SJSA1 (cell line): ENCODE measurements at regions not wholly inside any gene's neighbourhood (a gene's known extent, or its start where the extent isn't known, plus 50 kb on each side); places are given as distances from the start of the nearest gene placed in this dataset.

Experiments
- DNase-seq, 2 experiments: peaks; one replicate each; pipeline ENCODE4 v3.0.0-alpha.2; 2015 to 2020; ENCODE audit warnings: low spot score in 2 of 2, low read depth in 1 of 2
- H3K27ac ChIP-seq: fragments of 250-450 bp; sonication (Bioruptor Pico); 2 replicates; pipeline ENCODE4 v1.5.1; 2020; ENCODE audit warnings: mild to moderate bottlenecking, moderate library complexity
- H3K27me3 ChIP-seq: fragments of 250-450 bp; sonication (Bioruptor Pico); replicated peaks from 2 replicates; pipeline ENCODE4 v1.5.1; 2020; ENCODE audit warnings: mild to moderate bottlenecking, moderate library complexity
- H3K36me3 ChIP-seq: fragments of 250-450 bp; sonication (Bioruptor Pico); 2 replicates; pipeline ENCODE4 v1.5.1; 2020; ENCODE audit warnings: mild to moderate bottlenecking
- H3K4me1 ChIP-seq: fragments of 250-450 bp; sonication (Bioruptor Pico); replicated peaks from 2 replicates; pipeline ENCODE4 v1.6.1; 2021; ENCODE audit warnings: mild to moderate bottlenecking
- H3K4me3 ChIP-seq: fragments of 250-450 bp; sonication (Bioruptor Pico); 2 replicates; pipeline ENCODE4 v1.5.1; 2020; ENCODE audit warnings: mild to moderate bottlenecking
- H3K9me3 ChIP-seq: fragments of 250-450 bp; sonication (Bioruptor Pico); replicated peaks from 2 replicates; pipeline ENCODE4 v1.5.1; 2020; ENCODE audit warnings: mild to moderate bottlenecking

GRCh38 chr1:164930833-164931232 lies 371.8 kb downstream of the PBX1 start:
- Histone ChIP-seq H3K4me1 (no peaks in the 10 kb centered on the region), H3K9me3 (no peaks in the 10 kb centered on the region), H3K36me3 (no peaks in the 10 kb centered on the region), H3K27me3 (0 out of 2 replicates have a peak, but pooled peaks cover 3% of the 10 kb centered on the region), H3K27ac (no peak overlapping the region), H3K4me3 (no peak overlapping the region)
- no peak for DNase-seq

DNA sequence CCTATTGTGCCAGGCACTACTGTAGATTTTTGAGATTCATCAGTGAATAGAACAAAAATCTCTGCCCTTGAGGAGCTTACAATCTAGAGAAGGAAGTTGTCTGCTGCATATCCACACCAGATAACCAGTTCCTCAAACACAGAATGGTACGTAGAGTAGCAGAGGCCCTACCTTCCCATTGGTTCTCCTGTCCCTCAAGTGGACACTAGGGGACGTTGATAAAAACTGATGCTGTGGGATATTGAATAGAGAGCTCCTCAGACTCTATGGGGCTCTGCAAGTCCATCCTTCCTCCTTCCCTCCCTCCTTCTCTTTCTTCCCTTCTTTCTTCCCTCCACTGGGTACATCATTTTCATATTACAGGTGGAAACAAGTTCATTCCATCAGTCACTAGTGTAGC lies 371.3 kb downstream of the PBX1 start:
- DNase-seq, result no peak

DNA sequence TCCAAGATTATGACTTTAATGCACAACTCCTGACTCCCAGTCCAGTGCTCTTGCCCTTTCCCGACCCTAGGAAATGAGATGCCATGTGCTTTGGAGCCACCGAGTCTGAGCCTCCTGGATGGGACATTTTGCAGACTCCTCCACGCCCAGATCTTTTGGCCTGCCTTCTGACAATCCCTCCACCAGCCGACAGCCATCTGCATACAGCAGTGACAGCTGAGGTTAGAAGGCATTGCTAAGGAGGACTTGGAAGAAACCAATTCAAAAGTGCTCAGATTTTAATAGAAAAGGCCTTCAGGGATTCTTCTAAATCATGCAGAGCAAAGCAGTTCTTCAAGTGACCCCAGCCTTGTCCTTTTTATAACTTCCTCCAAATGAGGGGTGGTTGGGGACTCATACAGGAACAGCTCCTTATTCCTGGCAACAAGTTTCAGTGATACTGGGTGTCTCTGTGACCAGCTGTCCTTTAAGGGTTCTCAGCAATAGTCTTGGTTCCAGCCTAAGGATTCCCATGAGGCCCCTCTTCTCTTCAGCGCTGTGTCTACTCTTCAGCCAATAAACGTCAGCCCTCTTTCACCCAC lies 369.3 kb downstream of the PBX1 start:
- H3K36me3 ChIP-seq, result no peaks in the 10 kb centered on the region
- H3K9me3 ChIP-seq, result no peaks in the 10 kb centered on the region
- no peak overlapping the region for H3K27ac ChIP-seq
- no peak overlapping the region for H3K4me3 ChIP-seq
- 0 out of 2 replicates have a peak, but pooled peaks cover 3% of the 10 kb centered on the region for H3K27me3 ChIP-seq
- no peaks in the 10 kb centered on the region for H3K4me1 ChIP-seq
- DNase-seq, result no peak

More for the DNA sequence above, 371.3 kb downstream of the PBX1 start:
- H3K36me3 ChIP-seq, result no peaks in the 10 kb centered on the region
- no peak overlapping the region for H3K4me3 ChIP-seq
- 0 out of 2 replicates have a peak, but pooled peaks cover 3% of the 10 kb centered on the region for H3K27me3 ChIP-seq
- no peaks in the 10 kb centered on the region for H3K4me1 ChIP-seq
- H3K9me3 ChIP-seq, result no peaks in the 10 kb centered on the region
- H3K27ac ChIP-seq, result no peak overlapping the region

DNA sequence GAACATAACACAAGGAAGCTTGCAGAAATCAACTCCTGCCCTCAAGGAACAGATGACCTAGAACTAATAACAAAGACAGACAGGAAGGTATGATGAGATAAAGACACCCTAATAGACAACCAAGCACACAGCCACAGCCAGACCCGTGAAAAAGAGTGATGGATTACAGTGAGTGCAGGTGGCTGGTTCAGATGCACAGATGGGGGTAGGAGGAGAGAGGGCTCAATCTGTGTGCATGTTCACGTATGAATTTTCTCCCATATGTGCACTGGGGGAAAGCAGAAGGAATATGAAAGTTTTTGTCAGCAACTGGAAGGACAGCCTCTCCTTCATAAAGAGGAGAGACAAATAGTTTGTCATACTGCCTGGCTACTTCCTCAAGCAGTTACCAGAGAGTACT lies 367.1 kb downstream of the PBX1 start:
- no peak overlapping the region for H3K27ac ChIP-seq
- 0 out of 2 replicates have a peak, but pooled peaks cover 3% of the 10 kb centered on the region for H3K27me3 ChIP-seq
- H3K36me3 ChIP-seq, result no peaks in the 10 kb centered on the region
- no peak overlapping the region for H3K4me3 ChIP-seq
- H3K4me1 ChIP-seq, result no peaks in the 10 kb centered on the region
- DNase-seq, result no peak
- no peaks in the 10 kb centered on the region for H3K9me3 ChIP-seq

- Histone ChIP-seq H3K27ac (no peak overlapping the region), H3K9me3 (no peaks in the 10 kb centered on the region), H3K4me3 (no peak overlapping the region), H3K4me1 (no peaks in the 10 kb centered on the region), H3K36me3 (no peaks in the 10 kb centered on the region), H3K27me3 (0 out of 2 replicates have a peak, but pooled peaks cover 3% of the 10 kb centered on the region)
- DNase-seq, result no peak
These were observed 363.6 kb downstream of the PBX1 start for GRCh38 chr1:164922585-164922984.

DNA sequence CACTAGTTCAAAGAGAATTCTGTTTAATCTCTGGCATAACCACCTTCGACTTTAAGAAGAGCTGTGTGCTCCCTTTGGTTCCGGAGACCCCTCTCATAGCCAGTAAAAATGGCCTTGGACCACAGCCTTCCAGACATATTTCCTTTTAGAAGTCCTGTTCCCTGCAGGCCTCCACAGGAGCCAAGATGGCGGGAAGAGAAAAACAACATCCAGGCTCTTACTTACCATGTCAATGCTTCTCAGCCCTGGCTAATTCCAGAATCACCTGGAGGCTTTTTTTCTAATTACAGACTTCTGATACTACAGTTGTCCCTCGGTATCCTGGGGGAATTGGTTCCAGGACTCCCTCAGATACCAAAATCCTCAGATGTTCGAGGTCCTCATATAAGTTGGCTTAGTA lies 362.5 kb downstream of the PBX1 start:
- Histone ChIP-seq H3K9me3 (no peaks in the 10 kb centered on the region), H3K27ac (no peak overlapping the region), H3K4me1 (no peaks in the 10 kb centered on the region), H3K4me3 (no peak overlapping the region), H3K27me3 (no peaks in the 10 kb centered on the region), H3K36me3 (no peaks in the 10 kb centered on the region)
- no peak for DNase-seq

DNA sequence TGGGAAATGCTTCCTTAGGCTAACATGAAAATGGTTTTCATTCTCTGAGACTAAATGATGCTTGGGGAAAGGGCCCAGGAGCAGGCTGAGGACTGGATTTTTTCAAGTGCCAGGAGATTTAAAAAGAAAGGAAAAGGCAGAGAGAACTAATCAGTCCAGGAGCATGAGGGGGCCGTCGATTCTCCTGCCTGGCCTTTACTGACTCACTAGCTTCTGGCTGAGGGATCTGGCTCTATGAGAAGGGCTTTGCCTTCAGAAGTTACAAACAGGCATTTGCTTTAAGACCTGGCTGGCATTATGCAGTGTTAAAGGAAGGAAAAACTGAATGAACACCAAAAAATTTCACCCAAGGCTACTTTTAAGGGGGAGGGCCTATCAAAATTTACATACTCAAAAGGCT lies 359.2 kb downstream of the PBX1 start:
- Histone ChIP-seq H3K4me1 (no peaks in the 10 kb centered on the region), H3K27me3 (no peaks in the 10 kb centered on the region), H3K9me3 (no peaks in the 10 kb centered on the region), H3K36me3 (no peaks in the 10 kb centered on the region), H3K27ac (no peak overlapping the region), H3K4me3 (no peak overlapping the region)
- no peak for DNase-seq

DNA sequence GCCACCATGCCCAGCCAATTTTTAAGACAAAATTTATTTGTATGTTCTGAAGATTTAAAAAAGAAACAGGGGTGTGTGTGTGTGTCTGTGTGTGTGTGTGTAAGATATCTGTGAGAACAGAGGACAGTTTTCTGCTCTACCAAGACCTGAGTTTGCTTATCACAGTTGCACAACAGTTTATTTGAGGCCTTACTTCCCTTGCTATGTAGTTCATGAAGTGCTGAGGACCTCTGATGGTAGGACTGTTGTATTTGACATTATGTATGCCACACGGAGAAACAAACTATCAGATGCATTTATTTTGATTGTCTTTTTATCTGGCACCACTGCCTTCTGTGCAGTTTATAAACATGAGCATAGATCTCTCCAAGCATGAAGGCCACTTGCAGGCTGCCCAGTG lies 355.2 kb downstream of the PBX1 start:
- no peak overlapping the region for H3K4me3 ChIP-seq
- H3K9me3 ChIP-seq, result no peaks in the 10 kb centered on the region
- no peak for DNase-seq
- no peaks in the 10 kb centered on the region for H3K36me3 ChIP-seq
- H3K4me1 ChIP-seq, result no peaks in the 10 kb centered on the region
- no peaks in the 10 kb centered on the region for H3K27me3 ChIP-seq
- no peak overlapping the region for H3K27ac ChIP-seq

DNA sequence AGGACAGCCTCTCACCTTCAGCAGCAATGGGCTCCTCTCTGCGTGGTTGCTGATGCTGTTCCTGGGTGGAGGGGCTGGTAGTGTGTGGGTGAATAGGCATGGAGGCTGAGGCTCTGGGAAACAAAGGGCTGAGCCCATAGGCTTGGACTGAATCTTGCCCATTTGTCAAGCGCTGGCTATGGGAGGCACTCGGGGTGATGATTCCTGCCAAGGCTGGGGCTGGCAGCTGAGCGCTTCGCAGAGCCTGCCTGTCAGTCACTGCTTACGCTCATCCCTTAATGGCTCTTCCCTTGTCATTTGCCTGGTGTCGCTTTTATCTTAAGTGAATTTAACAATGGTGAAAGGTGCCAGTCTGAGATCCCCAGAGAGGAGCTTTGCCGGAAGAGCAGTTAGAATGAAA lies 353.3 kb downstream of the PBX1 start:
- Histone ChIP-seq H3K9me3 (no peaks in the 10 kb centered on the region), H3K4me3 (no peak overlapping the region), H3K4me1 (no peaks in the 10 kb centered on the region), H3K27ac (no peak overlapping the region), H3K36me3 (no peaks in the 10 kb centered on the region), H3K27me3 (no peaks in the 10 kb centered on the region)
- DNase-seq, result no peak

GRCh38 chr1:164910671-164911070 lies 351.7 kb downstream of the PBX1 start:
- no peak for DNase-seq
- Histone ChIP-seq H3K27me3 (no peaks in the 10 kb centered on the region), H3K27ac (no peak overlapping the region), H3K4me1 (no peaks in the 10 kb centered on the region), H3K36me3 (no peaks in the 10 kb centered on the region), H3K9me3 (no peaks in the 10 kb centered on the region), H3K4me3 (no peak overlapping the region)

GRCh38 chr1:164907666-164908065 lies 348.7 kb downstream of the PBX1 start:
- no peak for DNase-seq
- Histone ChIP-seq H3K4me1 (no peaks in the 10 kb centered on the region), H3K36me3 (no peaks in the 10 kb centered on the region), H3K27ac (no peak overlapping the region), H3K27me3 (no peaks in the 10 kb centered on the region), H3K4me3 (no peak overlapping the region), H3K9me3 (no peaks in the 10 kb centered on the region)

- Histone ChIP-seq H3K27ac (no peak overlapping the region), H3K27me3 (no peaks in the 10 kb centered on the region), H3K4me1 (no peaks in the 10 kb centered on the region), H3K4me3 (no peak overlapping the region), H3K36me3 (no peaks in the 10 kb centered on the region), H3K9me3 (no peaks in the 10 kb centered on the region)
- no peak for DNase-seq
These were observed 346.9 kb downstream of the PBX1 start for GRCh38 chr1:164905869-164906268.

DNA sequence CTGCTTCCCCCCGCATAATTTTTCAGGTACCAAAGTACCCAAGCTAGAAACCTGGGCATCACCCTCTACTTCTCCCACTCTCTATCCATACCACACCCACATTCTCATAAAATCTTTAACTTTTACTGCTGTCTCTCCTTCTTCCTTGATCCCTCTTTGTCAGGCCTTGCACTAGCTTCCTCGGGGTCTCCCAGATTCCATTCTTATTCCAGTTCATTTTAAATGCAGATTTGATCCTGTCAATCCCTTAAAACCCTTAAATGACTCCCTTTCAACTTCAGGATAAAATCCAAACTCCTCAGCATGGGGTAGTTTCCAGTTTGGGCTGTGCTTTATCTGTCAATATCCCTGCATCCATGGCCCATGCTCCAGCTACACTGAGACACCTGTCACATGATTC lies 343.5 kb downstream of the PBX1 start:
- no peaks in the 10 kb centered on the region for H3K4me1 ChIP-seq
- H3K27ac ChIP-seq, result no peak overlapping the region
- no peaks in the 10 kb centered on the region for H3K36me3 ChIP-seq
- H3K9me3 ChIP-seq, result no peaks in the 10 kb centered on the region
- no peak overlapping the region for H3K4me3 ChIP-seq
- no peak for DNase-seq
- no peaks in the 10 kb centered on the region for H3K27me3 ChIP-seq
